ENCODE measurements at regions not wholly inside any gene's neighbourhood (a gene's known extent, or its start where the extent isn't known, plus 50 kb on each side); places are given as distances from the start of the nearest gene placed in this dataset.
"Not testable (repeated sequence)": the region's sequence is repeated elsewhere in the genome, so short reads cannot be mapped to it uniquely, and the experiment has no call there.

DNA sequence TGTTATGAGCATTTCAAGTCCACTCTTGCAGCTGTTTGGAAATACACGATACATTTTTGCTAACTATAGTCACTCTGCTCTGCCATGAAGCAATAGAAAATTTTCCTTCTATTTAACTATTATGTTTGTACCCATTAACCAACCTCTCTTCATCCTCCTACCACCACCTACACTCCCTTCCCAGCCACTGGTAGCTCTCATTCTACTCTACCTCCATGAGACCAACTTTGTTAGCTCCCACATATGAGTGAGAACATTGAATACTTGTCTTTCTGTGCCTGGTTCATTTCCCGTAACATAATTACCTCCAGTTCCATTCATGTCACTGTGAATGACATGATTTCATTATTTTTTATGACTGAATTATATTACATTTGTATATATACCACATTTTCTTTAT lies 505.9 kb upstream of the CCNG1 start:
- no peak overlapping the region for H3K4me3 Mint-ChIP-seq
- TF ChIP-seq, protein P1, sequence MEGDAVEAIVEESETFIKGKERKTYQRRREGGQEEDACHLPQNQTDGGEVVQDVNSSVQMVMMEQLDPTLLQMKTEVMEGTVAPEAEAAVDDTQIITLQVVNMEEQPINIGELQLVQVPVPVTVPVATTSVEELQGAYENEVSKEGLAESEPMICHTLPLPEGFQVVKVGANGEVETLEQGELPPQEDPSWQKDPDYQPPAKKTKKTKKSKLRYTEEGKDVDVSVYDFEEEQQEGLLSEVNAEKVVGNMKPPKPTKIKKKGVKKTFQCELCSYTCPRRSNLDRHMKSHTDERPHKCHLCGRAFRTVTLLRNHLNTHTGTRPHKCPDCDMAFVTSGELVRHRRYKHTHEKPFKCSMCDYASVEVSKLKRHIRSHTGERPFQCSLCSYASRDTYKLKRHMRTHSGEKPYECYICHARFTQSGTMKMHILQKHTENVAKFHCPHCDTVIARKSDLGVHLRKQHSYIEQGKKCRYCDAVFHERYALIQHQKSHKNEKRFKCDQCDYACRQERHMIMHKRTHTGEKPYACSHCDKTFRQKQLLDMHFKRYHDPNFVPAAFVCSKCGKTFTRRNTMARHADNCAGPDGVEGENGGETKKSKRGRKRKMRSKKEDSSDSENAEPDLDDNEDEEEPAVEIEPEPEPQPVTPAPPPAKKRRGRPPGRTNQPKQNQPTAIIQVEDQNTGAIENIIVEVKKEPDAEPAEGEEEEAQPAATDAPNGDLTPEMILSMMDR (conservative IDR thresholded peaks at IDR 0.05) = no peak
- H3K9me3 Mint-ChIP-seq = peaks cover 6% of the 10 kb centered on the region
- H3K4me1 Mint-ChIP-seq (ENCODE audit: unreplicated experiment) = no peaks in the 10 kb centered on the region
- H3K27me3 Mint-ChIP-seq = no peaks in the 10 kb centered on the region
- no peak overlapping the region for H3K27ac Mint-ChIP-seq
- DNase-seq (ENCODE audit: extremely low spot score, unreplicated experiment) = no peak
- H3K36me3 Mint-ChIP-seq = no peaks in the 10 kb centered on the region

DNA sequence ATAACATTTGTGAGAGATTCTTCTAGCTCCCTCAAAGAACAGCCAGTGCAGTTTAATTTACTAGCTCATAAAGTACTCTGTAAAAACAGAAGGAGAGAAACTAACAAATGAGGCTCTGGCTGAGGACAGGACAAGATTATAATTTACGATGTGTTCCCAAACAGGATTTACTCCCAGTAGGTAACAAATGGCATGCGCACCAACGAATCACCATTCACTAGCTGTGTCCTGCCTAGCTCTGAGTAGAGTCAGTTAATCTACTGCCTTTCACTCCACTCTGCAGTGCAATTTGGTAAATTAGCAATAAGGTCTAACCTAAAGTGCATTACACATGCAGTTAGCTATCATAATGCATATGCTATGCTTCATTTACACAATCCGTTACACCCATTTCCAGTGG lies 497.4 kb upstream of the CCNG1 start:
- no peak for DNase-seq (ENCODE audit: extremely low spot score, unreplicated experiment)
- TF ChIP-seq, protein P1 (conservative IDR thresholded peaks at IDR 0.05) = no peak
- H3K27ac Mint-ChIP-seq = no peak overlapping the region
- no peaks in the 10 kb centered on the region for H3K4me1 Mint-ChIP-seq (ENCODE audit: unreplicated experiment)
- H3K27me3 Mint-ChIP-seq = no peaks in the 10 kb centered on the region
- H3K36me3 Mint-ChIP-seq = no peaks in the 10 kb centered on the region
- H3K9me3 Mint-ChIP-seq = peaks cover 2% of the 10 kb centered on the region
- H3K4me3 Mint-ChIP-seq = no peak overlapping the region

DNA sequence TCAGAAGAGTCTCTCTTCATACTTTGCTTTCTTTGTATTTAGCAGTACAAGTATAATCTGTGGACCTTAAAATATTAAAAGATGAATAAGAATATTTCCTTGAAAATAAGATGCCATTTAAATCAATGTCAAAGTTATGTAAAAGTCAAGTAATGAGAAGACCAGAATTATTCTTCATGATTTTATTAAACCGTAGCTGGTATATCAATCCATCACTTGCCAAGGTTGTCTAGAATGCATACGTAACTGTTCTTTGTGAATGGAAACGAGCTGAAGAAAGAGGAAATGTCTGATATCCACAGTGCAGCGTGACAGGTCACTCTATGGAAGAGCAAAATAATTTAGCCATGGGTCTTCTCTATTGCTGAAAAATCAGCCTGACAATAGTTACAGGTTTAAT lies 488.7 kb upstream of the CCNG1 start:
- Mint-ChIP-seq H3K27ac (no peak overlapping the region), H3K4me3 (no peak overlapping the region), H3K4me1 (ENCODE audit: unreplicated experiment) (no peaks in the 10 kb centered on the region), H3K27me3 (no peaks in the 10 kb centered on the region), H3K36me3 (no peaks in the 10 kb centered on the region), H3K9me3 (no peaks in the 10 kb centered on the region)
- TF ChIP-seq, protein P1 (conservative IDR thresholded peaks at IDR 0.05) = no peak
- no peak for DNase-seq (ENCODE audit: extremely low spot score, unreplicated experiment)

DNA sequence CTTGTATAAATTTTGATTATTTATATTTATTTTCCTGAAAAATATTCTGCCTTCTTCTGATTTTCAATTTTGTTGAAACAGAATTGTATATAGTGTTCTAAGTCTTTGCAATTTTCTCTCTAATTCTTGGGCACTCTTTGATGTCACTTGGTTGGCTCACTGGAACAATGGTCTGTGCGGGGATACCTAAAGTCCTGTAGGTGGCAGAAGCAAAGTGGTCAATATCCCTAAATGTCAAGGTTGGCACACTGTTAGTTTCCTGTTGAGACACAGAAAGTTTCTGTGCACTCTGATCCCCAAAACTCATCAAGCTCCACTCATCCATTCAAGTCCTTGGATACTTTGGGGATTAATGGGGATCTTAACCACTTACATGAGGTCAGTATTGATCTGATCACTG lies 480.8 kb upstream of the CCNG1 start:
- Mint-ChIP-seq H3K36me3 (no peaks in the 10 kb centered on the region), H3K27ac (no peak overlapping the region), H3K9me3 (no peaks in the 10 kb centered on the region), H3K4me3 (no peak overlapping the region), H3K27me3 (no peaks in the 10 kb centered on the region), H3K4me1 (ENCODE audit: unreplicated experiment) (no peaks in the 10 kb centered on the region)
- no peak for DNase-seq (ENCODE audit: extremely low spot score, unreplicated experiment)
- TF ChIP-seq, protein P1 (conservative IDR thresholded peaks at IDR 0.05) = no peak

DNA sequence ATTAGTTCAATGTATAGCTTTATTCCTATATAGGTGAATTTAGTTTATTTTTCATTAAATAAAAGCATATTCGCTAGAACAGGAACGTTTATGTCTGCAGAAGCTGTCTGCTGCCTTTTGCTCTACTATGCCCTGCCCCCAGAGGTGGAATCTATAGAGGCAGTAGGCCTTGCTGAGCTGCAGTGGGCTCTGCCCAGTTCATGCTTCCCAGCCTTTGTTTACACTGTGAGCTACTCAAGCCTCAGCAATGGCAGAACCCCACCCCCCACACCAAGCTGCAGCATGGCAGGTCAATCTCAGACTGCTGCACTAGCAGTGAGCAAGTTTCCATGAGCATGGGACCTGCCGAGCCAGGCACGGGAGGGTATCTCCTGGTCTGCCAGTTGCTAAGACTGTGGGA lies 473.3 kb upstream of the CCNG1 start:
- DNase-seq (ENCODE audit: extremely low spot score, unreplicated experiment); H3K4me3 Mint-ChIP-seq; H3K36me3 Mint-ChIP-seq; H3K27ac Mint-ChIP-seq; H3K4me1 Mint-ChIP-seq (ENCODE audit: unreplicated experiment); H3K9me3 Mint-ChIP-seq; H3K27me3 Mint-ChIP-seq: not testable (repeated sequence)

DNA sequence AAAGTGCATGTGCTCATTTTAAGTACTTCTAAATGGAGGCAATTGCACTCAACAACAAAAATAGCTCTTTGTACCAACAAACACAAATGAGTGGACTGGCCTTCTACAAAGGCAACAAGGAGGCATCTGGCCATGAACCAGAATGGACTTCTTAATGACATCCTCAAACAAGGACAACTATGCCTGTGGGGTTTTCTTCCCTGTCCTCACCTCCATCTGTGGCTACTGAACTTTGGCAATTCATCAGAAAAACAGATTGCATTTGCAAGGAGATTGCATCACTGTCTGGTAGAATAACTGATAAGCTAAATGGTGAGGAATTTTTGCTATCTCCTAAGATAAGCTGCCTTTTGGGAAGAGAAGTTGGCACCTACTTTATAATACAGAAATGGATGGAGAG lies 447.3 kb upstream of the CCNG1 start:
- Mint-ChIP-seq H3K36me3 (no peaks in the 10 kb centered on the region), H3K4me3 (no peak overlapping the region), H3K27ac (no peak overlapping the region), H3K4me1 (ENCODE audit: unreplicated experiment) (no peaks in the 10 kb centered on the region), H3K9me3 (no peaks in the 10 kb centered on the region), H3K27me3 (no peaks in the 10 kb centered on the region)
- no peak for DNase-seq (ENCODE audit: extremely low spot score, unreplicated experiment)
- TF ChIP-seq, protein P1 (conservative IDR thresholded peaks at IDR 0.05) = no peak

Measured in type B pancreatic cell (in vitro differentiated cells).